ENCODE measurements at regions not wholly inside any gene's neighbourhood (a gene's known extent, or its start where the extent isn't known, plus 50 kb on each side); places are given as distances from the start of the nearest gene placed in this dataset.

DNA sequence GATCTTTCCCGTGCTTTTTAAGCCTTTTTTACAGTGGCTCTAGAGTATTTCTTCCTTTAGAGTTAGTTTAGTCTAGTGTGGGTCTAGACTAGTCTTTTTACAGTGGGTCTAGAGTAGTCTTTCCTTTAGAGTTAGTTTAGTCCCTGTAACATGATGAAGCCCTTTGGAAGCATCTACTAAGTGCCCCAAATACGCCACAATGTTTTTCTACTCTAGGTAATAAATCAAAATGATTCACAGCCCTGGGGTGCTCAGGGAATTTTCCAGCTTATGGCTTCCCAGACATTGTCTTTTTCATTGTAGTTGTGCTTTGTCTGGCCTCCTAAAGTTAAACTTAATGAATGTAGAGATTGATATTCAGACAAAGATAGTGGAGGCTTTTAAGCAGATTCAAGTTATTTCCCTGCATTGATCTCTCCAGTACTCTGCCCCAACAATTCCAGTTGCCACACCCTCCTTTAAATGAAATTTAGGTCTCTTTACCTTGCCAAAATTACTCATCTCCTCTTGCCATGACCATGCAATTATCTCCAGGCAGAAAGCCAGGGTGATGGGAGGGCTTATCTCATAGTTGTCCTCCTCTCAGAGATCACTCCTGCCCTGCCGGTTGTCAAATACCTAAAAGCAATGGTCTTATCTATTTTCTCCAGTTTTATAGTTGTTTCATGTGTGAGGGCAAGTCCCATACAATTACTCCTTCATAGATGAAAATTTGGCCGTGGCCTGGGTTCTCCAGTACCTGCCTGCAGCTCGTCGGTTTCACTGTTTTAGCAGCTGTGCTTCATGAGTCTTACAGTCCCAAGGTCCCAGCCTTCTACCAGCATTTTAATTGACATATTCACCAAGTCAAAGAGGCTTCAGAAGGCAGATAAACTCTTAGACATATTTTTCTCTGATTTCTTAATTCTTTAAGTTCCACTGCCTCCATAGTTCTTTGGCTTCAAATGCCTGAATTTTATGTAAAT, 794.0 kb upstream of the COX7C start:
- TF ChIP-seq CTCF (conservative IDR thresholded peaks at IDR 0.05; ENCODE audit: low read length), result no peak
- TF ChIP-seq EZH2phosphoT487 (IDR thresholded peaks at IDR 0.05; ENCODE audit: borderline replicate concordance), result no peak

All from Loucy (cell line).